ENCODE measurements at regions not wholly inside any gene's neighbourhood (a gene's known extent, or its start where the extent isn't known, plus 50 kb on each side); places are given as distances from the start of the nearest gene placed in this dataset.
"Not testable (repeated sequence)": the region's sequence is repeated elsewhere in the genome, so short reads cannot be mapped to it uniquely, and the experiment has no call there.

DNA sequence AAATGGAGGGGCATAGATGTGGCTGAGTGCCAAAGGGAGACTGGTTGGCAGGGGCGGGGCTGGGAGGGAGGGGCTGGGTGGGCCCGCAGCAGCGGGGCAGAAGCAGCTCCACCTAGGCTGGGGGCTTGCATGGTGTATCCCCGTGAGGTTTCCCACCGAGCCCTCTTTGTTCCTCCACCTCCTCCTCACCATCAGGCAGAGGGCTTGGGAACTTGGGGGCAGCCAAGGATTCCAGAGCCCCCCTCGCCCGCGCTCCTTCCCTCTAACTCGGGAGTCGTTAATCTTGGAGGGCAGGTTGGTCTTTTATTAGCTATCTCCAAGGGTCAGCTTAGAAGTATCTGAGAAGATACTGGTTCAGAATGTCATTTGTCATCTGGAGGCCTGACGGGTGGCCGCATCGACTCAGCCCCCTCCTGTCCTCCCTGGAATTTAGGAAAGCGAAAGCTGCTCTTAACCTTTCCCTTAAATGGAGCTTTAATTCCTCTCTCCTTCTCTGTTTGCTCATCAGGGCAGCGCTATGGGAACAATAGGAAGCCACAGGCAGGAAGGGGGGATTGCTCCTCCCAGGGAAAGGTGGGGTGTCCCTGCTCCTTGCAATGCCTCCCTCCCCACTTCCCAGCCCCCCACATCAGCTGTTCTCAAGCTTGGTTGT is 274.3 kb upstream of the XYLT1 start:
- no peak for DNase-seq (ENCODE audit: low read depth)
- TF ChIP-seq, protein P1, sequence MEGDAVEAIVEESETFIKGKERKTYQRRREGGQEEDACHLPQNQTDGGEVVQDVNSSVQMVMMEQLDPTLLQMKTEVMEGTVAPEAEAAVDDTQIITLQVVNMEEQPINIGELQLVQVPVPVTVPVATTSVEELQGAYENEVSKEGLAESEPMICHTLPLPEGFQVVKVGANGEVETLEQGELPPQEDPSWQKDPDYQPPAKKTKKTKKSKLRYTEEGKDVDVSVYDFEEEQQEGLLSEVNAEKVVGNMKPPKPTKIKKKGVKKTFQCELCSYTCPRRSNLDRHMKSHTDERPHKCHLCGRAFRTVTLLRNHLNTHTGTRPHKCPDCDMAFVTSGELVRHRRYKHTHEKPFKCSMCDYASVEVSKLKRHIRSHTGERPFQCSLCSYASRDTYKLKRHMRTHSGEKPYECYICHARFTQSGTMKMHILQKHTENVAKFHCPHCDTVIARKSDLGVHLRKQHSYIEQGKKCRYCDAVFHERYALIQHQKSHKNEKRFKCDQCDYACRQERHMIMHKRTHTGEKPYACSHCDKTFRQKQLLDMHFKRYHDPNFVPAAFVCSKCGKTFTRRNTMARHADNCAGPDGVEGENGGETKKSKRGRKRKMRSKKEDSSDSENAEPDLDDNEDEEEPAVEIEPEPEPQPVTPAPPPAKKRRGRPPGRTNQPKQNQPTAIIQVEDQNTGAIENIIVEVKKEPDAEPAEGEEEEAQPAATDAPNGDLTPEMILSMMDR (IDR thresholded peaks at IDR 0.05; ENCODE audit: insufficient read depth, low read length): no peak
- H3K4me3 ChIP-seq (ENCODE audit: low read depth, low read length): peak overlapping the region; percentile 25

DNA sequence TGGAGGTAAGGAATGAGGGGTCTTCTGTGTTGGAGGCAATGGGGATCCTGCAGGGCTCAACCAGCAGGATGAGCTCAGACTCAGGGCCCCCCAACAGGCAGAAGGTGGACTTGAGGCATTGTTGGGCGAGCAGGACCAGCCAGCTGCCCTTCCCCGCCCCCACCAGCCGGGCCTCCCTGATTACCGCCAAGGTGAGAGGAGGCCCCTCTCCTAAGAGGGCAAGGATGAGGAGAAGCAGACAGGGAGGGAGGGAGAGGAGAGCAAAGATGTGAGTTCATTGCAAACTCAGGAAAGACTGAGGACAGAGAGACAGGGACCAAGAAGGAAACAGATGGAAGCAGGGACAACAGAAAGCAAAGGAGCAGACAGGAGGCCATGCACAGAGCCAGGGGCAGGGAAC is 272.8 kb upstream of the XYLT1 start:
- H3K4me3 ChIP-seq (ENCODE audit: low read depth, low read length): no peak overlapping the region
- TF ChIP-seq, protein P1 (IDR thresholded peaks at IDR 0.05; ENCODE audit: insufficient read depth, low read length): no peak
- DNase-seq (ENCODE audit: low read depth): no peak

DNA sequence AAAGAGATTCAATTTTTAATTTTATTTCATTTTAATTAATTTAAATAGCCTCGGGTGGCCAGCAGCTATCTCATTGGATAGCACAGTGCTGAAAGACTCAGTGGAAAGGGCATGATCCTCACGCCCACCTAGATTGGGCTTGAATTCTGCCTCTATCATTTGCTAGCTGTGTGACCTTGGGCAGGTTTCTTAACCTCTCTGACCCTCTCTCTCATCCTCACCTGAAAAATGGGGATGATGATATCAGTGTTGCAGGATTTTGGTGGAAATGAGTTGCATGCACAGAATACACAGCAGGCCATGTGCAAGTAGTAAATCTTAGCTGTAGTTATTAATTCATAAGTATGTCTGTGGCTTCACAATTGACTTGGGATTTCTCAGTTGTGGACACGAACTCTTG is 272.4 kb upstream of the XYLT1 start:
- H3K4me3 ChIP-seq (ENCODE audit: low read depth, low read length): no peak overlapping the region
- no peak for DNase-seq (ENCODE audit: low read depth)
- TF ChIP-seq, protein P1 (IDR thresholded peaks at IDR 0.05; ENCODE audit: insufficient read depth, low read length): no peak

DNA sequence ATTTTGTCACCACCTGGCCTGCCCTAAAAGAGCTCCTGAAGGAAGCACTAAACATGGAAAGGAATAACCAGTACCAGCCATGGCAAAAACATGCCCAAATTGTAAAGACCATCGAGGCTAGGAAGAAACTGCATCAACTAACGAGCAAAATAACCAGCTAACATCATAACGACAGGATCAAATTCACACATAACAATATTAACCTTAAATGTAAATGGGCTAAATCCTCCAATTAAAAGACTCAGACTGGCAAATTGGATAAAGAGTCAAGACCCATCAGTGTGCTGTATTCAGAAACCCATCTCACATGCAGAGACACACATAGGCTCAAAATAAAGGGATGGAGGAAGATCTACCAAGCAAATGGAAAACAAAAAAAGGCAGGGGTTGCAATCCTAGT is 264.3 kb upstream of the XYLT1 start:
- not testable (repeated sequence) for DNase-seq (ENCODE audit: low read depth)

DNA sequence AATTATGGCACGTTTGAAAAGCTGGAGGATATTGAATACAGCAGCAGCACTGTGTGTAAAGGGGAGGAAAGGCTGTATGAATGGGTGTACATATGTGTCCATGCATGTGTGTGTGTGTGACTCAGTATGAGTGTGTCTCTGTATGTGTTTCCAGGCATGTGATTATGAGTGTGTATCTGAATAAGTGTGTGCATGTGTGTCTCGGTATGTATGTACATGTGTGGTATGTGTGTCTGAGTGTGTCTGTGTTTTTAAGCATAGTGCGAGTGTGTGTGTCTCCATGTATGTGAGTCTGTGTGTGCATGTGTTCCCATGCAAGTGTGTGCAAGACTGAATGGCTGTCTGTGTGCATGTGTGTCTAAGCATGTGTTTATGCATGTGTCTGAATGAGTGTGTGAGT is 259.1 kb upstream of the XYLT1 start:
- H3K4me3 ChIP-seq (ENCODE audit: low read depth, low read length): no peak overlapping the region
- DNase-seq (ENCODE audit: low read depth): no peak
- TF ChIP-seq, protein P1 (IDR thresholded peaks at IDR 0.05; ENCODE audit: insufficient read depth, low read length): no peak

More for the DNA sequence above, 264.3 kb upstream of the XYLT1 start:
- not testable (repeated sequence) for H3K4me3 ChIP-seq (ENCODE audit: low read depth, low read length)

DNA sequence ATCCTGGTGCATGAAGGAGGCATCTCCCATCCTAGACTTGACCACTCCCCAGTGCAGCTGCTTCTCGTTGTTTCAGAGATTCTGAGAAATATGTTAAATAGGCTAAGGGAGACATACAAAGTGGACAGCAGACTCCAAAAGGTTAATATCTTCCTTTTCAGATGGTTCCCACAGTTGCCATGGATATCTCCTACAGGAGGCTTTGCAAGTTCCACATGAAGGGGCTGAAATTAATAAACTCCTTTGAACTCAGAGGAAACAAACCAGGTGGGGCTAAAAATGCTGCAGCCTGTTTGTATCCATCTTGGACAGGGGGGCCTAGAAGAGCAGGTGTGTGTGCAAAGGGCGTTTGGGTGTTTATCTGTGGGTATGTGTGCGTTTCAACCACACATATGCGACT is 257.4 kb upstream of the XYLT1 start:
- DNase-seq (ENCODE audit: low read depth): no peak
- H3K4me3 ChIP-seq (ENCODE audit: low read depth, low read length): no peak overlapping the region
- TF ChIP-seq, protein P1 (IDR thresholded peaks at IDR 0.05; ENCODE audit: insufficient read depth, low read length): no peak

DNA sequence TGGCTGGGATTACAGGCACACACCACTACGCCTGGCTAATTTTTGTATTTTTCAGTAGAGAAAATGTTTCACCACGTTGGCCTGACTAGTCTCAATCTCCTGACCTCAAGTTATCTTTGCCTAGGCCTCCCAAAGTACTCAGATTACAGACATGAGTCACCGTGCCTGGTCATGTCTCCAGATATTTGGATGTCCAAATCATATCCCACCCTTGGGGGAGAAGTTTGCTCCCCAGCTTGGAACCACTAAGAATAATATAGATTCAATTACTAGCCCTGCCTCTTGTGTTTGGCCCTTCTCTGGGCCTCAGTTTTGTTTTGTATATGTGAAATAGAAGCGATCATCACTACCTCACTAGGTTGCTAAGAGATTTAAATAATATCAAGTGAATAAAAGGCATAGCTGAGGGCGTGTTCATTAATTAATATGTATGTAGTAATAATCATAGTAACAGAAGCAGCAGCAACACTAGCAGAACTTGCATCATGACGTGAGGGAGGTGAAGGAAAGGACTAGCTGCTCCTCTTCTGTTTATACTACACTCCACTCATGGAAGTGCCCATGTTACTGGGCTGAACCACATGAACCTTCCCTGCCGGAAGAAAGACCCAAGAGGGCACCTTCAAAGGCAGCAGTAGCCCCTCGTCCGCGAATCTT is 253.6 kb upstream of the XYLT1 start:
- DNase-seq (ENCODE audit: low read depth): peak; percentile 63
- TF ChIP-seq, protein P1 (IDR thresholded peaks at IDR 0.05; ENCODE audit: insufficient read depth, low read length): no peak
- H3K4me3 ChIP-seq (ENCODE audit: low read depth, low read length): no peak overlapping the region
